Prostate gland (tissue), 2 donors: ENCODE measurements at regions not wholly inside any gene's neighbourhood (a gene's known extent, or its start where the extent isn't known, plus 50 kb on each side); places are given as distances from the start of the nearest gene placed in this dataset.
"Not testable (repeated sequence)": the region's sequence is repeated elsewhere in the genome, so short reads cannot be mapped to it uniquely, and the experiment has no call there.

Source experiments
- CTCF ChIP-seq, 4 experiments: fragments of 200-600 bp in 2 of 4; fragments of 450-650 bp in 2 of 4; sonication (generic) in 2 of 4; IDR thresholded peaks; 1 replicate in 3 of 4; 2 replicates in 1 of 4; pipeline ENCODE4 v1.5.1; 2016 to 2019; ENCODE audit warnings: antibody characterized with exemption in 4 of 4, mild to moderate bottlenecking in 2 of 4, moderate library complexity in 2 of 4
- POLR2A ChIP-seq: fragments of 450-650 bp; IDR thresholded peaks from one replicate; pipeline ENCODE4 v1.6.1; 2016; ENCODE audit warnings: antibody characterized with exemption, mild to moderate bottlenecking
- POLR2AphosphoS5 ChIP-seq: sonication (generic); formaldehyde crosslinking; IDR thresholded peaks from one replicate; pipeline ENCODE4 v1.6.1; 2017; ENCODE audit warnings: antibody characterized with exemption

GRCh38 chr3:195637473-195638233, 53.9 kb upstream of the APOD start:
- TF ChIP-seq POLR2AphosphoS5; CTCF (IDR thresholded peaks at IDR 0.05); POLR2A: not testable (repeated sequence)
